ENCODE measurements at regions not wholly inside any gene's neighbourhood (a gene's known extent, or its start where the extent isn't known, plus 50 kb on each side); places are given as distances from the start of the nearest gene placed in this dataset.
A peak's percentile ranks its signal among the peaks of the same experiment; 100 is the strongest.
"Not testable (repeated sequence)": the region's sequence is repeated elsewhere in the genome, so short reads cannot be mapped to it uniquely, and the experiment has no call there.

DNA sequence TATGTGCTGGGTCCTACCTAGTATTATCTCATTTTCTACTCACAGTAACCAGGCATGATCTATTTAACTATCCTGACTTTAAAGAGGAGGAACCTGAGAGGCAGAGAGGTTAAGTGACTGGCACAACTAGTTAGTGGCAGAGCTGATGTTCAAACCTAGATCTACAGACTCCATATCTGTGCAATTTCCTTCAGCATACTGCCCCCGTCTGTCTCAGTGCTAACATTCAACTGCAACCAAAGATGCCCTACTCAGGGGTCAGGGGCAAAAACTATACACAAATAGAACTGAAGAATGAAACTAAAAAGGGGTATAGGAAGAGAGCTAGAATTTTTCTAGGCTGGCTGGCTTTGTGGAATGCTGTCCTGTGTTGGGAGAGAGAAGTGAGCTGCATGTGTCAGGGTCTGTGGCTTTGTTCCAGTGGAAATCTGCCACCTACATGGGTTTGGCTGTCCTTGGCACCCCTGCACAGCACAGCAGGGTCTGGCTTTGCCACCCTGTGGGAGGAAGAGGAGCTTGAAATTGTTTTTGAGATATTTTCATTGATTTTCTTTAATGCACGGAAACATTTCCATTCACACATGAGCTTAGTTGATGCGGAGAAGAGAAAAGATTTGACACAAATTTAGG, 368.5 kb downstream of the RPS6KC1 start:
- TF ChIP-seq, protein P1, sequence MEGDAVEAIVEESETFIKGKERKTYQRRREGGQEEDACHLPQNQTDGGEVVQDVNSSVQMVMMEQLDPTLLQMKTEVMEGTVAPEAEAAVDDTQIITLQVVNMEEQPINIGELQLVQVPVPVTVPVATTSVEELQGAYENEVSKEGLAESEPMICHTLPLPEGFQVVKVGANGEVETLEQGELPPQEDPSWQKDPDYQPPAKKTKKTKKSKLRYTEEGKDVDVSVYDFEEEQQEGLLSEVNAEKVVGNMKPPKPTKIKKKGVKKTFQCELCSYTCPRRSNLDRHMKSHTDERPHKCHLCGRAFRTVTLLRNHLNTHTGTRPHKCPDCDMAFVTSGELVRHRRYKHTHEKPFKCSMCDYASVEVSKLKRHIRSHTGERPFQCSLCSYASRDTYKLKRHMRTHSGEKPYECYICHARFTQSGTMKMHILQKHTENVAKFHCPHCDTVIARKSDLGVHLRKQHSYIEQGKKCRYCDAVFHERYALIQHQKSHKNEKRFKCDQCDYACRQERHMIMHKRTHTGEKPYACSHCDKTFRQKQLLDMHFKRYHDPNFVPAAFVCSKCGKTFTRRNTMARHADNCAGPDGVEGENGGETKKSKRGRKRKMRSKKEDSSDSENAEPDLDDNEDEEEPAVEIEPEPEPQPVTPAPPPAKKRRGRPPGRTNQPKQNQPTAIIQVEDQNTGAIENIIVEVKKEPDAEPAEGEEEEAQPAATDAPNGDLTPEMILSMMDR (IDR thresholded peaks at IDR 0.05; ENCODE audit: control insufficient read depth, extremely low read depth, insufficient read depth): 0 out of 2 replicates have a peak, but pooled peaks have one; percentile 20
- no peak for DNase-seq (ENCODE audit: low read depth)
- H3K4me3 ChIP-seq (ENCODE audit: low read depth, low read length): no peak overlapping the region

DNA sequence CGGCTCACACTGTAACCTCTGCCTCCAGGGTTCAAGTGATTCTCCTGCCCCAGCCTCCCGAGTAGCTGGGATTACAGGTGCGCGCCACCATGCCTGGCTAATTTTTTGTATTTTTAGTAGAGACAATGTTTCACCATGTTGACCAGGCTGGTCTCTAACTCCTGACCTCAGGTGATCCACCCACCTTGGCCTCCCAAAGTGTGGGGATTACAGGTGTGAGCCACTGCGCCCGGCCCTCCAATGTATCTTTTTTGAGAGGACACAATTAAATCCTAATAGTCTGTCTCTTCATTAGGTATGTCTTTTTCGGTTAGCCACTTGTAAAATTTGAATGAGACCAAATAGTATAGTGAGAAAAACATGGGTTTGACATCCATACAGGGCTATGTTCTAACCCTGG, 370.1 kb downstream of the RPS6KC1 start:
- H3K4me3 ChIP-seq (ENCODE audit: low read depth, low read length); DNase-seq (ENCODE audit: low read depth): not testable (repeated sequence)

DNA sequence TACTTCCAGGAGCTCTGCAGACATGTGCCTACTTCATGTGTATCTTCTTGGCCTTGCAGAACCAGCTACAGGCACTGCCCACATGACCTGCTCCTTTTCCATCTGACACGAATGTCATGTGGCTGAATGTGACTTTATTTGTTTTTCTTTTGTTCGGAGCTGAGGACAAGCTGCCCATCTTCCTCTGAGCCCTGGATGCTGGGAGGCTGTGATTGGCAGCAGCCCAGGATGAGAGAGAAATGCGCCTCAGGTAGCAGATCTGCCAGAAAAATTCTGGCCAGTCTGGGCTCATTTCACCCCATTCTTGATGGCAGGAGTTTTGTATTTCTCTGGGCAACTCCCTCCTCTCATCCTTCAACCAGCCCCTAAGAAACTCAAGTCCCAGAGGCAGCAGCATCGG, 372.0 kb downstream of the RPS6KC1 start:
- H3K4me3 ChIP-seq (ENCODE audit: low read depth, low read length): no peak overlapping the region
- TF ChIP-seq, protein P1 (IDR thresholded peaks at IDR 0.05; ENCODE audit: control insufficient read depth, extremely low read depth, insufficient read depth): no peak
- DNase-seq (ENCODE audit: low read depth): no peak

DNA sequence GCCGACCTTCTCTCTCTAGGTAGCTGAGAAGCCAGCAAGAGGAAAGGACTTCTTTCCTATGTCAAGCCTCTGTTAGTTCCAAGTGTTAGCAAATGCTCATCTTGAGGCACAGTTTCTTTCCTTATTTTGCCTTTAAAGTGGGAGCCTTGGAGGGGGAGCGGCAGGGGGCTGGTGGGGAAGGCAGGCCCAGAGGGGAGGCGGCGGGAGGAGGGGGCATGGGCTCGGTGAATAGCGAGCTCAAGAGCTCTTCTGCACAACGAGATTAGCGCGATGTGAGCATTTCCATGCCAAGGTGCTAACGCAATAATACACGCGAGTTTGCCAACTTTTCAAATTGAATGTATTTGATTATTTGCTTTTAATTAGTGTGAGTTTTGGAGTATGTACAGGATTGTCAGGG, 372.6 kb downstream of the RPS6KC1 start:
- no peak for DNase-seq (ENCODE audit: low read depth)
- no peak overlapping the region for H3K4me3 ChIP-seq (ENCODE audit: low read depth, low read length)
- TF ChIP-seq, protein P1 (IDR thresholded peaks at IDR 0.05; ENCODE audit: control insufficient read depth, extremely low read depth, insufficient read depth): no peak

DNA sequence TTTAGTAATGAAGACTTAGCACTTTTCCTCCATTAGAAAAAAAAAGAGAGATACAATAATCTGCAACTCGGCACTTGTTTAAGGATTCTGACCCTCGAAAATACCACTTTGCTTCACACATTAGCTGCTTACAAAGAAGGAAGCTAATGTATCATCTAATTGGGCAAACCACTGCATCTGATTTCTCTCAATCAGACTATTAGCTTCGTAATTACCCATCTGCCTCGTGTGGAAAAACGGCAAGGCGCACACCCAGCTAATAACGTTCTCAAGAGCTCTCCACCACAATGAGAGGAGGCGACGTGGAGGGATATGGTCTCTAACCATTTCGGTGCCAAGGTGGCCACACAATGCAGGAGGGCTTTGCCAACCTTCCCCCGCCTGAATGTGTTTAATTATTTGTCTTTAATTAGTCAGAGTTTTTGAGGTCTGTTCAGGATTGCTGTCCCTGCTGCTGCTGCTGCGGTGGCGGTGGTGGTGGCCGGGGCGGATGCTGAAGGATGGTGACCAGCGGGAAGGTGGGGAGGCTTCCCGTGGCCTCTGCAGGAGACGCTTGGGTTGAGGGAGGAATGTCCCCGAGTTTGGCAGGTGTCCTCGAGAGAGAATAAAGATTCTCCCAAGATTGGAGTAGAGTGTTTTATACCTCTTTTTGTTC, 374.5 kb downstream of the RPS6KC1 start:
- no peak overlapping the region for H3K4me3 ChIP-seq (ENCODE audit: low read depth, low read length)
- TF ChIP-seq, protein P1 (IDR thresholded peaks at IDR 0.05; ENCODE audit: control insufficient read depth, extremely low read depth, insufficient read depth): no peak
- no peak for DNase-seq (ENCODE audit: low read depth)

DNA sequence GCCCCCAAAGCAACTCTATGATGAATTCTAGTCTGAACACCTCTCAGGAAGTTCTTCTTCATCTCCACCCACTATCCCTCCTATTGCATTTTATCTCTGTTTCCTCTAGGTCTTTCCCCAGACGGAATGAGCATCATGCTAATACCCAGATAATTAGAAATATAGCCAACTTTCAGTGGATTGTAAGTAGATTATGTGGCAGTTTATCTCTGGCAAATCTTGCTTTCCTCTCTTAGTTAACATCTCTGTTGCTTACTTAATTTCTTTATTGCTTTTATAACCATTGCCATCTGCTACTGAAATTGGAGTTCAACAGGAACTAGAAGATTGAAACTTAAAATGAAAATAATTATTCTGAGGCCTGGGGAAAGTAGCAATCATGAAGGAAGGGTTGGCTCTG, 378.6 kb downstream of the RPS6KC1 start:
- DNase-seq (ENCODE audit: low read depth): no peak
- TF ChIP-seq, protein P1 (IDR thresholded peaks at IDR 0.05; ENCODE audit: control insufficient read depth, extremely low read depth, insufficient read depth): no peak
- H3K4me3 ChIP-seq (ENCODE audit: low read depth, low read length): no peak overlapping the region

DNA sequence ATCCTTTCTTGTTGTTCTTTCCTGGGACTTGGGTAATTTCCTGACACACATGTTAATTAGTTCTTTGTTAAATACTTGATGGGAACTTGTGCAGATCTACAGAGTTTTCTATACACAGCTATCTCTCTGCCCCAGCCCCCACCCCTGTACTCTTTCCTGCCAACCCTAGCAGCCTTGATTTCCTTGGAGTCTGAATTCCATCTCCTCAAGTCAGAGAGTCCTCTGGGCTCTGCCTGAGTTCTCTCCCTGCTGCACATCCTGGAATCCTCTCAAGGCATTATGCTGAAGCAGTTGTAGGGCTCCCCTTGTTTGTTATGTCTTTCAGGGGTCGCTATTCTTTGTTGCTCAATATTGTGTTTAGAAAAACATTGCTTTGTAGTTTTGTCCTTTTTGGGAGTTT, 384.7 kb downstream of the RPS6KC1 start:
- DNase-seq (ENCODE audit: low read depth): no peak
- TF ChIP-seq, protein P1 (IDR thresholded peaks at IDR 0.05; ENCODE audit: control insufficient read depth, extremely low read depth, insufficient read depth): no peak

More for the DNA sequence above, 384.7 kb downstream of the RPS6KC1 start:
- H3K4me3 ChIP-seq (ENCODE audit: low read depth, low read length): no peak overlapping the region
